Gastrocnemius medialis (tissue), 4 donors: ENCODE measurements at regions not wholly inside any gene's neighbourhood (a gene's known extent, or its start where the extent isn't known, plus 50 kb on each side); places are given as distances from the start of the nearest gene placed in this dataset.

ENCODE experiments used
- ATAC-seq, 2 donors: fragments of 150-250 bp; one replicate each; pipeline ENCODE4 v1.9.1; 2016
- DNase-seq, 2 donors: peaks; one replicate each; pipeline ENCODE4 v3.0.0-alpha.2; 2019
- H3K27ac ChIP-seq, 4 donors: fragments of 200-600 bp; sonication (generic); 1 replicate in 1 of 4; 2 replicates in 3 of 4; pipeline ENCODE4 v1.5.1; 2016 to 2018; ENCODE audit warnings: mild to moderate bottlenecking in 2 of 4, moderate library complexity in 1 of 4
- H3K27me3 ChIP-seq, 3 donors: fragments of 200-600 bp; sonication (generic) in 2 of 3; 1 replicate in 1 of 3; 2 replicates in 2 of 3; pipeline versions ENCODE4 v1.5.1 to v1.6.0; 2016 to 2019; ENCODE audit warnings: mild to moderate bottlenecking in 1 of 3, moderate library complexity in 1 of 3
- H3K36me3 ChIP-seq, 2 donors: fragments of 200-600 bp; sonication (generic) in 1 of 2; one replicate each; pipeline ENCODE4 v1.5.1; 2017 to 2018
- H3K4me1 ChIP-seq, 2 donors: fragments of 200-600 bp; sonication (generic) in 1 of 2; one replicate each; pipeline ENCODE4 v1.5.1; 2016 to 2017; ENCODE audit warnings: mild to moderate bottlenecking in 2 of 2
- H3K4me3 ChIP-seq, 4 donors: fragments of 200-600 bp; sonication (generic) in 3 of 4; 1 replicate in 1 of 4; 2 replicates in 3 of 4; pipeline ENCODE4 v1.5.1; 2016 to 2019; ENCODE audit warnings: mild to moderate bottlenecking in 2 of 4
- H3K9me3 ChIP-seq, 3 donors: fragments of 200-600 bp; sonication (generic) in 2 of 3; 1 replicate in 1 of 3; 2 replicates in 2 of 3; pipeline ENCODE4 v1.5.1; 2016 to 2019
- CTCF ChIP-seq, 5 experiments: fragments of 450-650 bp in 3 of 5; fragments of 200-600 bp in 2 of 5; sonication (generic) in 2 of 5; IDR thresholded peaks in 4 of 5; conservative IDR thresholded peaks in 1 of 5; 1 replicate in 4 of 5; 2 replicates in 1 of 5; pipeline ENCODE4 v1.5.1; 2016 to 2019; ENCODE audit warnings: antibody characterized with exemption in 5 of 5, mild to moderate bottlenecking in 3 of 5, moderate library complexity in 3 of 5
- POLR2A ChIP-seq, 2 donors: fragments of 450-650 bp; IDR thresholded peaks; one replicate each; pipeline ENCODE4 v1.6.1; 2017; ENCODE audit warnings: antibody characterized with exemption in 2 of 2, mild to moderate bottlenecking in 2 of 2, moderate library complexity in 2 of 2
- in situ Hi-C, 4 donors: fragments of 200-750 bp; cut with MboI; loops; one replicate each; pipeline versions ENCODE4 v1.15.0 to v1.8.0; 2017; ENCODE audit warnings: low sequenced_read_pairs in 4 of 4
- intact Hi-C: fragments of 100-400 bp; cut with DNase I; formaldehyde crosslinking; loops from one replicate; pipeline ENCODE4 v1.15.1; 2023; ENCODE audit warnings: low total_unique reads

GRCh38 chr15:26477044-26477443 lies 295.8 kb downstream of the GABRB3 start:
- in situ Hi-C loops = no loop called here
- ATAC-seq = no peak
- Histone ChIP-seq H3K27me3 (no peaks in the 10 kb centered on the region), H3K4me1 (no peaks in the 10 kb centered on the region), H3K27ac (no peak overlapping the region), H3K4me3 (no peak overlapping the region), H3K9me3 (no peaks in the 10 kb centered on the region), H3K36me3 (no peaks in the 10 kb centered on the region)
- TF ChIP-seq CTCF (IDR thresholded peaks at IDR 0.05 in 4 of 5, conservative IDR thresholded peaks at IDR 0.05 in 1 of 5) = no peak
- no peak for TF ChIP-seq POLR2A (IDR thresholded peaks at IDR 0.05)
- DNase-seq = no peak
- intact Hi-C loops = no loop called here

GRCh38 chr15:26475554-26475953 lies 297.3 kb downstream of the GABRB3 start:
- TF ChIP-seq CTCF (IDR thresholded peaks at IDR 0.05 in 4 of 5, conservative IDR thresholded peaks at IDR 0.05 in 1 of 5) = no peak
- no peak for TF ChIP-seq POLR2A (IDR thresholded peaks at IDR 0.05)
- no peak overlapping the region for H3K27ac ChIP-seq
- ATAC-seq (no peak), DNase-seq (no peak)
- intact Hi-C loops (no loop called here), in situ Hi-C loops (no loop called here)
- H3K36me3 ChIP-seq = no peaks in the 10 kb centered on the region
- no peak overlapping the region for H3K4me3 ChIP-seq
- H3K4me1 ChIP-seq = no peaks in the 10 kb centered on the region
- H3K9me3 ChIP-seq = no peaks in the 10 kb centered on the region
- H3K27me3 ChIP-seq = no peaks in the 10 kb centered on the region

- in situ Hi-C loops = no loop called here
- H3K9me3 ChIP-seq = no peaks in the 10 kb centered on the region
- no peak overlapping the region for H3K27ac ChIP-seq
- intact Hi-C loops = no loop called here
- ATAC-seq (no peak), DNase-seq (no peak)
- H3K27me3 ChIP-seq = no peaks in the 10 kb centered on the region
- TF ChIP-seq CTCF (IDR thresholded peaks at IDR 0.05 in 4 of 5, conservative IDR thresholded peaks at IDR 0.05 in 1 of 5) (no peak), POLR2A (IDR thresholded peaks at IDR 0.05) (no peak)
- H3K36me3 ChIP-seq = no peaks in the 10 kb centered on the region
- H3K4me1 ChIP-seq = no peaks in the 10 kb centered on the region
- H3K4me3 ChIP-seq = no peak overlapping the region
These were observed 300.2 kb downstream of the GABRB3 start for GRCh38 chr15:26472661-26473060.

- H3K36me3 ChIP-seq = no peaks in the 10 kb centered on the region
- TF ChIP-seq CTCF (IDR thresholded peaks at IDR 0.05 in 4 of 5, conservative IDR thresholded peaks at IDR 0.05 in 1 of 5) (no peak), POLR2A (IDR thresholded peaks at IDR 0.05) (no peak)
- no peak overlapping the region for H3K27ac ChIP-seq
- no peaks in the 10 kb centered on the region for H3K4me1 ChIP-seq
- ATAC-seq (no peak), DNase-seq (no peak)
- in situ Hi-C loops = no loop called here
- intact Hi-C loops = no loop called here
- H3K9me3 ChIP-seq = no peaks in the 10 kb centered on the region
- H3K27me3 ChIP-seq = no peaks in the 10 kb centered on the region
- no peak overlapping the region for H3K4me3 ChIP-seq
These were observed 310.8 kb downstream of the GABRB3 start for GRCh38 chr15:26461847-26462608.

- DNase-seq (no peak), ATAC-seq (no peak)
- Histone ChIP-seq H3K27ac (no peak overlapping the region), H3K4me1 (no peaks in the 10 kb centered on the region), H3K9me3 (no peaks in the 10 kb centered on the region), H3K36me3 (no peaks in the 10 kb centered on the region), H3K4me3 (no peak overlapping the region), H3K27me3 (no peaks in the 10 kb centered on the region)
- intact Hi-C loops (no loop called here), in situ Hi-C loops (no loop called here)
- no peak for TF ChIP-seq CTCF (IDR thresholded peaks at IDR 0.05 in 4 of 5, conservative IDR thresholded peaks at IDR 0.05 in 1 of 5)
- no peak for TF ChIP-seq POLR2A (IDR thresholded peaks at IDR 0.05)
These were observed 312.7 kb downstream of the GABRB3 start for GRCh38 chr15:26460165-26460564.
